ENCODE measurements at regions not wholly inside any gene's neighbourhood (a gene's known extent, or its start where the extent isn't known, plus 50 kb on each side); places are given as distances from the start of the nearest gene placed in this dataset.

- no peak for TF ChIP-seq POLR2AphosphoS5 (IDR thresholded peaks at IDR 0.05; ENCODE audit: control insufficient read depth, insufficient read depth, low read depth, low read length)
- no peak for TF ChIP-seq MYNN (IDR thresholded peaks at IDR 0.05)
- TF ChIP-seq MYNN (CRISPR knock-in tag; IDR thresholded peaks at IDR 0.05): no peak
- TF ChIP-seq CTCF (IDR thresholded peaks at IDR 0.05 in 2 of 3, conservative IDR thresholded peaks at IDR 0.05 in 1 of 3; ENCODE audit: insufficient read depth in 2 of 3, low read depth in 1 of 3, low read length in 3 of 3): no peak
- TF ChIP-seq UBTF (IDR thresholded peaks at IDR 0.05; ENCODE audit: borderline replicate concordance in 1 of 2, low read depth in 2 of 2, low read length in 2 of 2): no peak
- no peak for TF ChIP-seq ZSCAN32 (CRISPR knock-in tag; IDR thresholded peaks at IDR 0.05)
- TF ChIP-seq PTBP1 (IDR thresholded peaks at IDR 0.05; ENCODE audit: low read depth, low read length): no peak
- no peak for TF ChIP-seq ATF7 (IDR thresholded peaks at IDR 0.05)
- no peak for TF ChIP-seq EZH2 (IDR thresholded peaks at IDR 0.05; ENCODE audit: borderline replicate concordance, low read depth, low read length)
- TF ChIP-seq FOXK2 (conservative IDR thresholded peaks at IDR 0.05 in 1 of 2, IDR thresholded peaks at IDR 0.05 in 1 of 2; ENCODE audit: low read depth in 2 of 2): no peak
Observed at GRCh38 chr10:91698258-91698657, 65.4 kb upstream of the PPP1R3C start.
